A673 (cell line): ENCODE measurements at regions not wholly inside any gene's neighbourhood (a gene's known extent, or its start where the extent isn't known, plus 50 kb on each side); places are given as distances from the start of the nearest gene placed in this dataset.

Experiments
- BruUV-seq: library from RNA; stranded (reverse); fragments of 400-500 nt; replicated peaks from 2 replicates; lab custom pipeline; 2021; lab: Mats Ljungman, UMichigan
- CTCF ChIA-PET: fragments of 300-600 bp; sonication (Branson Sonifier 250); formaldehyde crosslinking; loops from one replicate; lab custom pipeline; 2022; ENCODE audit warnings: antibody characterized with exemption; lab: Charles Lee
- POLR2A ChIA-PET: fragments of 300-600 bp; sonication (Branson Sonifier 250); formaldehyde crosslinking; loops from one replicate; lab custom pipeline; 2022; ENCODE audit warnings: antibody characterized with exemption; ENCODE audit not compliant: low non-redundant PET; lab: Charles Lee
- DNase-seq: peaks from one replicate; pipeline ENCODE4 v3.0.0-alpha.2; 2015; ENCODE audit warnings: low spot score
- H3K27ac ChIP-seq: fragments of 200-600 bp; sonication (generic); 2 replicates; pipeline ENCODE4 v1.5.1; 2016; ENCODE audit warnings: mixed run types, low read depth, mild to moderate bottlenecking, mixed read lengths, antibody characterized with exemption, low read length; ENCODE audit not compliant: poor library complexity, severe bottlenecking
- H3K27me3 ChIP-seq: fragments of 200-600 bp; sonication (generic); replicated peaks from 2 replicates; pipeline ENCODE4 v1.6.1; 2017; ENCODE audit warnings: mixed run types, low read depth, mild to moderate bottlenecking, mixed read lengths, antibody characterized with exemption, low read length; ENCODE audit not compliant: insufficient read depth, poor library complexity
- H3K36me3 ChIP-seq: fragments of 200-600 bp; sonication (generic); 2 replicates; pipeline ENCODE4 v1.6.1; 2016; ENCODE audit warnings: mixed run types, mild to moderate bottlenecking, mixed read lengths, antibody characterized with exemption, low read length; ENCODE audit not compliant: insufficient read depth, poor library complexity, severe bottlenecking
- H3K4me1 ChIP-seq: fragments of 200-600 bp; sonication (generic); 2 replicates; pipeline ENCODE4 v1.6.1; 2017; ENCODE audit warnings: mixed run types, mild to moderate bottlenecking, mixed read lengths, antibody characterized with exemption, low read length; ENCODE audit not compliant: insufficient read depth, poor library complexity, severe bottlenecking
- H3K4me3 ChIP-seq: fragments of 200-600 bp; sonication (generic); 2 replicates; pipeline ENCODE4 v1.5.1; 2016; ENCODE audit warnings: low read depth, mixed run types, mild to moderate bottlenecking, mixed read lengths, low read length; ENCODE audit not compliant: poor library complexity, severe bottlenecking
- H3K9me3 ChIP-seq: fragments of 200-600 bp; sonication (generic); 2 replicates; pipeline ENCODE4 v1.6.1; 2016; ENCODE audit warnings: mixed run types, low read depth, mild to moderate bottlenecking, mixed read lengths, antibody characterized with exemption, low read length; ENCODE audit not compliant: poor library complexity, severe bottlenecking
- EZH2 ChIP-seq: fragments of 200-600 bp; sonication (generic); IDR thresholded peaks from 2 replicates; pipeline ENCODE4 v1.6.1; 2017; ENCODE audit warnings: borderline replicate concordance, low read depth, mild to moderate bottlenecking, mixed read lengths, antibody characterized with exemption, low read length; ENCODE audit not compliant: poor library complexity, severe bottlenecking
- intact Hi-C: fragments of 100-400 bp; cut with micrococcal nuclease; formaldehyde crosslinking; loops from one replicate; pipeline ENCODE4 v1.10.0; 2022; ENCODE audit not compliant: unreplicated experiment
- TF ChIP-seq, protein P1 (sequence below): fragments of 300-800, 200-600 bp; sonication (generic); conservative IDR thresholded peaks from 2 replicates; pipeline ENCODE4 v1.5.1; 2017; ENCODE audit warnings: low read depth, mild to moderate bottlenecking, antibody characterized with exemption, low read length, moderate library complexity, mixed read lengths

DNA sequence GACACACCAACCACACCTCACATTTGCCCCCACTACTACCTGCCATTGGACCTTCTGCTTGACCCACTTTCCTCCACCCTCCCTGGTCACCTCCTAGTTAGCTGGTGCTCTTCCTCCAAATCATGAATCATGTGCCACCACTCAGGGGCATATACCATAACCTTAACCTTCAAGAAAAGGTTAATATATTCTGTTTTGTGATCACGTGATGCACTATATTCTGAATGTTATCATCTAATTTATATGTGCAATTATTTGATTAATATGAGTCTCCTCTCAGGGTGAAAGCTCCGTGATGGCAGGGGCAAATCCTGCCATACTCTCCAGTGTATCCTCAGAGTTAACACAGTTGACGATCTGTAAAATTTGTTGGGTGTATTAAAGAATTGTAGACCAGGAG, 635.5 kb downstream of the XPNPEP1 start:
- H3K4me3 ChIP-seq, result no peak overlapping the region
- H3K36me3 ChIP-seq, result no peaks in the 10 kb centered on the region
- H3K27ac ChIP-seq, result no peak overlapping the region
- CTCF ChIA-PET, result no interaction called here
- intact Hi-C loops, result no loop called here
- DNase-seq, result no peak
- no peak for TF ChIP-seq EZH2
- TF ChIP-seq, protein P1, sequence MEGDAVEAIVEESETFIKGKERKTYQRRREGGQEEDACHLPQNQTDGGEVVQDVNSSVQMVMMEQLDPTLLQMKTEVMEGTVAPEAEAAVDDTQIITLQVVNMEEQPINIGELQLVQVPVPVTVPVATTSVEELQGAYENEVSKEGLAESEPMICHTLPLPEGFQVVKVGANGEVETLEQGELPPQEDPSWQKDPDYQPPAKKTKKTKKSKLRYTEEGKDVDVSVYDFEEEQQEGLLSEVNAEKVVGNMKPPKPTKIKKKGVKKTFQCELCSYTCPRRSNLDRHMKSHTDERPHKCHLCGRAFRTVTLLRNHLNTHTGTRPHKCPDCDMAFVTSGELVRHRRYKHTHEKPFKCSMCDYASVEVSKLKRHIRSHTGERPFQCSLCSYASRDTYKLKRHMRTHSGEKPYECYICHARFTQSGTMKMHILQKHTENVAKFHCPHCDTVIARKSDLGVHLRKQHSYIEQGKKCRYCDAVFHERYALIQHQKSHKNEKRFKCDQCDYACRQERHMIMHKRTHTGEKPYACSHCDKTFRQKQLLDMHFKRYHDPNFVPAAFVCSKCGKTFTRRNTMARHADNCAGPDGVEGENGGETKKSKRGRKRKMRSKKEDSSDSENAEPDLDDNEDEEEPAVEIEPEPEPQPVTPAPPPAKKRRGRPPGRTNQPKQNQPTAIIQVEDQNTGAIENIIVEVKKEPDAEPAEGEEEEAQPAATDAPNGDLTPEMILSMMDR, result no peak
- no TSS peak for BruUV-seq
- peaks cover 16% of the 10 kb centered on the region for H3K4me1 ChIP-seq
- POLR2A ChIA-PET, result no interaction called here
- no peaks in the 10 kb centered on the region for H3K27me3 ChIP-seq
- H3K9me3 ChIP-seq, result no peaks in the 10 kb centered on the region

GRCh38 chr10:109282510-109282909, 640.8 kb downstream of the XPNPEP1 start:
- no peaks in the 10 kb centered on the region for H3K27me3 ChIP-seq
- no peak for TF ChIP-seq EZH2
- TF ChIP-seq, protein P1, result no peak
- DNase-seq, result no peak
- no peaks in the 10 kb centered on the region for H3K36me3 ChIP-seq
- no TSS peak for BruUV-seq
- ChIA-PET POLR2A (no interaction called here), CTCF (no interaction called here)
- intact Hi-C loops, result no loop called here
- H3K27ac ChIP-seq, result no peak overlapping the region
- H3K9me3 ChIP-seq, result no peaks in the 10 kb centered on the region
- H3K4me3 ChIP-seq, result no peak overlapping the region
- H3K4me1 ChIP-seq, result peaks cover 3% of the 10 kb centered on the region

DNA sequence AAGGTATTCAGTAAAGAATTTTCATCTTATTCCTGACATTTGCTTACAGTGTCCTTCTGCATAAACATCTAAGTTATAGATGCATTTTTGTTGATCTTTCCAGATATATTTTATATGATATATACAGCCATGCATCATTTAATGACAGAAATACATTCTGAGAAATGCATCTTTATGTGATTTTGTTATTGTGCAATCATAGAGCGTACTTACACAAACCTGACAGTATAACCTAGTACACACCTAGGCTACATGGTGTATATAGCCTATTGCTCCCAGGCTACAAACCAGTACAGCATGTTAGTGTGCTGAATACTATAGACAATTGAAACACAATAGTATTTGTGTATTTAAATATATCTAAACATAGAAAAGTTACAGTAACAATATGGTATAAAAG, 642.0 kb downstream of the XPNPEP1 start:
- no peak overlapping the region for H3K4me3 ChIP-seq
- ChIA-PET POLR2A (no interaction called here), CTCF (no interaction called here)
- H3K9me3 ChIP-seq, result no peaks in the 10 kb centered on the region
- H3K4me1 ChIP-seq, result peaks cover 3% of the 10 kb centered on the region
- no peaks in the 10 kb centered on the region for H3K27me3 ChIP-seq
- no peak overlapping the region for H3K27ac ChIP-seq
- no TSS peak for BruUV-seq
- H3K36me3 ChIP-seq, result no peaks in the 10 kb centered on the region
- intact Hi-C loops, result no loop called here
- TF ChIP-seq EZH2, result no peak
- DNase-seq, result no peak

GRCh38 chr10:109280837-109281236, 642.5 kb downstream of the XPNPEP1 start:
- ChIA-PET CTCF (no interaction called here), POLR2A (no interaction called here)
- BruUV-seq, result no TSS peak
- no peak for DNase-seq
- TF ChIP-seq, protein P1, result no peak
- no peak for TF ChIP-seq EZH2
- intact Hi-C loops, result no loop called here
- Histone ChIP-seq H3K4me3 (no peak overlapping the region), H3K4me1 (peaks cover 3% of the 10 kb centered on the region), H3K27me3 (no peaks in the 10 kb centered on the region), H3K27ac (no peak overlapping the region), H3K9me3 (no peaks in the 10 kb centered on the region), H3K36me3 (no peaks in the 10 kb centered on the region)
